IMR-90 (cell line): ENCODE measurements at regions not wholly inside any gene's neighbourhood (a gene's known extent, or its start where the extent isn't known, plus 50 kb on each side); places are given as distances from the start of the nearest gene placed in this dataset.
A peak's percentile ranks its signal among the peaks of the same experiment; 100 is the strongest.

Source experiments
- ATAC-seq: fragments of 200-7000 bp; cut with Tn5 transposase; 2 replicates; pipeline ENCODE4 v1.9.1; 2020; ENCODE audit warnings: low read depth, mild to moderate bottlenecking, moderate library complexity
- BruUV-seq: library from RNA; stranded (reverse); fragments of 400-500 nt; replicated peaks from 2 replicates; lab custom pipeline; 2021; lab: Mats Ljungman, UMichigan
- CTCF ChIA-PET: fragments of 300-600 bp; formaldehyde crosslinking; extraction: SDS; loops from one replicate; lab custom pipeline; 2021; ENCODE audit warnings: antibody characterized with exemption; lab: Yijun Ruan, JAX
- POLR2A ChIA-PET: fragments of 300-600 bp; sonication (Branson Sonifier 250); formaldehyde crosslinking; loops from one replicate; lab custom pipeline; 2022; ENCODE audit warnings: antibody characterized with exemption; ENCODE audit not compliant: unreplicated experiment; lab: Charles Lee
- DNase-seq: peaks from one replicate; pipeline ENCODE4 v3.0.0; 2013
- H2AFZ ChIP-seq: replicated peaks from 2 replicates; pipeline ENCODE3; 2013; ENCODE audit warnings: low read length, mild to moderate bottlenecking; ENCODE audit not compliant: poor library complexity
- H2AK5ac ChIP-seq: 2 replicates; pipeline ENCODE4 v1.6.1; 2013; ENCODE audit warnings: low read depth, low read length, inconsistent platforms
- H2AK9ac ChIP-seq: replicated peaks from 2 replicates; pipeline ENCODE3; 2013; ENCODE audit warnings: mild to moderate bottlenecking, low read depth, low read length, moderate library complexity; ENCODE audit not compliant: poor library complexity
- H2BK120ac ChIP-seq: 2 replicates; pipeline ENCODE4 v1.6.1; 2013; ENCODE audit warnings: low read depth, low read length, inconsistent platforms
- H2BK15ac ChIP-seq: 3 replicates; pipeline ENCODE4 v1.6.1; 2013; ENCODE audit warnings: low read depth, low read length, inconsistent platforms
- H2BK20ac ChIP-seq: 2 replicates; pipeline ENCODE4 v1.6.1; 2013; ENCODE audit warnings: low read depth, mild to moderate bottlenecking, inconsistent platforms, low read length, moderate library complexity
- H2BK5ac ChIP-seq: 2 replicates; pipeline ENCODE4 v1.6.1; 2013; ENCODE audit warnings: mild to moderate bottlenecking, low read depth, low read length, inconsistent platforms; ENCODE audit not compliant: poor library complexity, severe bottlenecking
- H3K14ac ChIP-seq: replicated peaks from 2 replicates; pipeline ENCODE4 v1.6.1; 2013; ENCODE audit warnings: low read depth, low read length, inconsistent platforms
- H3K18ac ChIP-seq: 2 replicates; pipeline ENCODE4 v1.6.1; 2013; ENCODE audit warnings: low read depth, low read length, control low read depth
- H3K23ac ChIP-seq: 2 replicates; pipeline ENCODE4 v1.6.1; 2013; ENCODE audit warnings: low read depth, low read length, inconsistent platforms
- H3K27ac ChIP-seq: 2 replicates; pipeline ENCODE4 v1.5.1; 2013; ENCODE audit warnings: mild to moderate bottlenecking, control low read depth, low read length; ENCODE audit not compliant: insufficient read depth
- H3K27me3 ChIP-seq: 2 replicates; pipeline ENCODE4 v1.6.1; 2013; ENCODE audit warnings: low read length; ENCODE audit not compliant: control insufficient read depth, insufficient read depth
- H3K36me3 ChIP-seq: 2 replicates; pipeline ENCODE4 v1.6.1; 2013; ENCODE audit warnings: low read length, mixed read lengths; ENCODE audit not compliant: control insufficient read depth, insufficient read depth
- H3K4ac ChIP-seq: 2 replicates; pipeline ENCODE4 v1.6.1; 2013; ENCODE audit warnings: low read depth, low read length, inconsistent platforms
- H3K4me1 ChIP-seq: 2 replicates; pipeline ENCODE4 v1.6.1; 2013; ENCODE audit warnings: low read length, mixed read lengths; ENCODE audit not compliant: control insufficient read depth, insufficient read depth
- H3K4me2 ChIP-seq: 2 replicates; pipeline ENCODE4 v1.6.1; 2013; ENCODE audit warnings: low read depth, mild to moderate bottlenecking, control low read depth, low read length, moderate library complexity
- H3K4me3 ChIP-seq: 2 replicates; pipeline ENCODE4 v1.5.1; 2013; ENCODE audit warnings: low read depth, mild to moderate bottlenecking, control low read depth, low read length, moderate library complexity; ENCODE audit not compliant: insufficient read depth
- H3K56ac ChIP-seq: 2 replicates; pipeline ENCODE4 v1.6.1; 2013; ENCODE audit warnings: low read length, inconsistent platforms; ENCODE audit not compliant: insufficient read depth; ENCODE audit errors: extremely low read depth
- H3K79me1 ChIP-seq, 2 experiments: 2 replicates each; pipeline ENCODE4 v1.6.1; 2013; ENCODE audit warnings: low read length in 2 of 2, inconsistent platforms in 1 of 2, low read depth in 1 of 2
- H3K9ac ChIP-seq: 2 replicates; pipeline ENCODE4 v1.6.1; 2013; ENCODE audit warnings: low read depth, low read length, control low read depth
- H3K9me1 ChIP-seq: 2 replicates; pipeline ENCODE4 v1.6.1; 2013; ENCODE audit warnings: low read length, inconsistent platforms; ENCODE audit not compliant: insufficient read depth
- H3K9me3 ChIP-seq: 2 replicates; pipeline ENCODE4 v1.6.1; 2013; ENCODE audit warnings: low read length; ENCODE audit not compliant: control insufficient read depth, insufficient read depth
- H4K20me1 ChIP-seq: 2 replicates; pipeline ENCODE4 v1.6.1; 2013; ENCODE audit warnings: low read length, inconsistent platforms; ENCODE audit not compliant: insufficient read depth
- H4K5ac ChIP-seq: 2 replicates; pipeline ENCODE4 v1.6.1; 2013; ENCODE audit warnings: mild to moderate bottlenecking, low read depth, low read length, control low read depth
- H4K8ac ChIP-seq, 2 experiments: 2 replicates each; pipeline ENCODE4 v1.6.1; 2013; ENCODE audit warnings: low read depth in 2 of 2, low read length in 2 of 2, control low read depth in 1 of 2, inconsistent platforms in 1 of 2
- H4K91ac ChIP-seq: 2 replicates; pipeline ENCODE4 v1.6.1; 2013; ENCODE audit warnings: low read depth, low read length, inconsistent platforms; ENCODE audit not compliant: insufficient read depth
- CEBPB ChIP-seq: IDR thresholded peaks from 2 replicates; pipeline ENCODE4 v1.6.1; 2012; ENCODE audit warnings: low read depth, low read length, improper control_type of control experiment
- ELK1 ChIP-seq: fragments of 150-350 bp; IDR thresholded peaks from 2 replicates; pipeline ENCODE4 v1.6.1; 2016; ENCODE audit warnings: low read depth, mild to moderate bottlenecking, low read length, moderate library complexity, borderline replicate concordance
- MAFK ChIP-seq: IDR thresholded peaks from 2 replicates; pipeline ENCODE4 v1.6.1; 2012; ENCODE audit warnings: low read depth, low read length, improper control_type of control experiment
- MAZ ChIP-seq: IDR thresholded peaks from 2 replicates; pipeline ENCODE4 v1.6.1; 2012; ENCODE audit warnings: low read depth, mild to moderate bottlenecking, low read length, improper control_type of control experiment, moderate library complexity, borderline replicate concordance
- NFE2L2 ChIP-seq: fragments of 150-350 bp; IDR thresholded peaks from 2 replicates; pipeline ENCODE4 v1.6.1; 2016; ENCODE audit warnings: low read depth, mild to moderate bottlenecking, low read length
- POLR2A ChIP-seq: IDR thresholded peaks from 2 replicates; pipeline ENCODE4 v1.6.1; 2012; ENCODE audit warnings: mild to moderate bottlenecking, low read depth, low read length
- USF2 ChIP-seq: fragments of 150-350 bp; IDR thresholded peaks from 2 replicates; pipeline ENCODE4 v1.6.1; 2017; ENCODE audit warnings: mild to moderate bottlenecking, antibody characterized with exemption, low read length, low read depth
- WGBS, 2 experiments: methylation state at CpG; one replicate each; pipeline versions ENCODE4 v1.1.5 to v1.1.7; 2013; ENCODE audit warnings: missing lambda C conversion rate in 2 of 2; ENCODE audit not compliant: insufficient read length in 1 of 2; ENCODE audit errors: extremely low coverage in 2 of 2; 5-methylcytosine and 5-hydroxymethylcytosine counted together
- dilution Hi-C: fragments of 300-500 bp; cut with HindIII; formaldehyde crosslinking; loops from one replicate; pipeline ENCODE4 v1.14.3; 2018; ENCODE audit warnings: low sequenced_read_pairs; ENCODE audit not compliant: unreplicated experiment
- in situ Hi-C: fragments of 300-500 bp; cut with MboI; formaldehyde crosslinking; loops from 3 replicates; pipeline ENCODE4 v1.14.3; 2019; ENCODE audit warnings: low sequenced_read_pairs, inconsistent platforms, mixed read lengths
- intact Hi-C: fragments of 100-400 bp; cut with micrococcal nuclease; formaldehyde crosslinking; loops from 2 replicates; pipeline ENCODE4 v1.10.0; 2022

- no peak overlapping the region for H3K4me3 ChIP-seq
- no peak overlapping the region for H3K4ac ChIP-seq
- H4K91ac ChIP-seq = no peak overlapping the region
- 0 out of 2 replicates have a peak overlapping the region, but pooled peaks have one; percentile 26 for H2BK20ac ChIP-seq
- no peak overlapping the region for H4K8ac ChIP-seq
- H3K79me1 ChIP-seq = no peaks in the 10 kb centered on the region
- H3K23ac ChIP-seq = no peak overlapping the region
- no peaks in the 10 kb centered on the region for H3K9me3 ChIP-seq
- intact Hi-C loops = loop anchor here (5.0 kb wide), 3 partner anchors 223 to 267 kb away; partner anchors contain the start of gene RHOU
- CTCF ChIA-PET = no interaction called here
- H3K4me2 ChIP-seq = no peak overlapping the region
- BruUV-seq = no TSS peak
- H2AFZ ChIP-seq = no peak overlapping the region
- H3K9ac ChIP-seq = no peak overlapping the region
- H3K27ac ChIP-seq = no peak overlapping the region
- H3K56ac ChIP-seq = no peak overlapping the region
- dilution Hi-C loops = no loop called here
- no peak overlapping the region for H2AK9ac ChIP-seq
- no peak for TF ChIP-seq NFE2L2
- TF ChIP-seq CEBPB = no peak
- TF ChIP-seq MAZ = no peak
- no peak for TF ChIP-seq MAFK
- TF ChIP-seq ELK1 = no peak
- TF ChIP-seq POLR2A = no peak
- no peak for TF ChIP-seq USF2
- POLR2A ChIA-PET = no interaction called here
- ATAC-seq (no peak), DNase-seq (no peak)
- no peaks in the 10 kb centered on the region for H3K27me3 ChIP-seq
- no peaks in the 10 kb centered on the region for H3K36me3 ChIP-seq
- in situ Hi-C loops = no loop called here
- H4K5ac ChIP-seq = no peak overlapping the region
- no peak overlapping the region for H2BK15ac ChIP-seq
- H2BK5ac ChIP-seq = no peak overlapping the region
- WGBS, 2 experiments = no CpG with 5 or more reads among the region's 5 CpGs
- no peak overlapping the region for H3K18ac ChIP-seq
- H3K9me1 ChIP-seq = peaks cover 11% of the 10 kb centered on the region
- no peak overlapping the region for H3K14ac ChIP-seq
- no peak overlapping the region for H2AK5ac ChIP-seq
- peaks cover 15% of the 10 kb centered on the region for H3K4me1 ChIP-seq
- no peaks in the 10 kb centered on the region for H4K20me1 ChIP-seq
- H2BK120ac ChIP-seq = no peak overlapping the region
These were observed 225.4 kb downstream of the RHOU start for GRCh38 chr1:228960705-228961104.
